ENCODE measurements at regions not wholly inside any gene's neighbourhood (a gene's known extent, or its start where the extent isn't known, plus 50 kb on each side); places are given as distances from the start of the nearest gene placed in this dataset.

DNA sequence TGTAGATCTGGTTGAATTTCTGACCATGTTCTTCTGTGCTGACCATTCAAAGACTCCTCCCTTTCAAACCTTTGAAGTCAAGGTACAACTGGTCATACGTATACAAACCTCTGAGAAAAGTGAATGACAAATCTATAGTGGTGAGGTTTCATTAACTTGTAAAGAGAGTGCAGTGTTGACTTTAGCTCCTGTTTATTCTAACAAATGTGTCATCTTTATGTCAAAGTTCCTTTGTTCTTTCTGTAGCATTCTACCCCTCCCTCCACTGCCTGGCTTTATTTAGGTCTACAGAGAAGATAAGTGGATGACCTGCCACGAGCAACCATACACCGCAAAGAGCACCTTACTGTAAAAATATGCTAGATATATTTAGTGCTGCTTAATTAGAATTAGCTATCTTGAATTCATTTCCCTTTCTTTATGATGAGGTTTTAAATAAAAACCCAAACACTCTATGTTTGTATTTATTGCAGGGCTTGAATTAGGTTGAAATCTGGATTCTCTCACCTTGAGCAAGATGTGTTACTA is 520.0 kb upstream of the CDH11 start:
- no peak for DNase-seq (ENCODE audit: low read depth, low spot score)

DNA sequence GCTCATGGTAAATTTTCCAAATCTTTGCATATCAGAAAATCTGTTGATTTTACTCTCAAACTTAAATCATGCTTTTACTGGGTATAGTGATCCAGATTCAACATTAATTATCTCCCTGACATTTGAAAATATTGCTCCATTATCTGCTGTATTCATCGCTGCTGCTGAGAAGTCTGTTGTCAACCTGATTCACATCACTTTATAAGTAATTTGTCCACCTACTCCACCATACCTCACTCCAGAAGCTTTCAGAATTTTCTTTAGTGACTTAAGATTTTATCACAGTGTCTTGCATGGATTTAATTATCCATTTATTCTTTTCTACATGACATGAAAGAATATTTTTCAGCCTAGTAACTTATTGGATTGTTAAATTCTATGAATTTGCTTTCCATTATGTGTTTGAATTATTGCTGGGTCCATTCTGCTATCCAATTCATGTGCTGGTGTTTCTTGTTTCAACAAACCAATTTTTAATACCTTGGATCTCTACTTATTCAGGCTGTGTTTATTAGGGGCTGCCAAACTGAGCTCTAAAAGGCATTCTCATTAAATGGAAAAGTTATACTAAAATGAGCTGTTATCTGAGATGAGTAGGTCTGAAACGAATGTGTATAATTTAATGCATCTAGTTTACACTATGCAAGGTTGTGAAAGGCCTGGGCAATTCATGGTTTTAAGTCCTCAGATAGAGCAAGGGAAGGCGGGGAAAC is 519.3 kb upstream of the CDH11 start:
- DNase-seq (ENCODE audit: low read depth, low spot score), result no peak

DNA sequence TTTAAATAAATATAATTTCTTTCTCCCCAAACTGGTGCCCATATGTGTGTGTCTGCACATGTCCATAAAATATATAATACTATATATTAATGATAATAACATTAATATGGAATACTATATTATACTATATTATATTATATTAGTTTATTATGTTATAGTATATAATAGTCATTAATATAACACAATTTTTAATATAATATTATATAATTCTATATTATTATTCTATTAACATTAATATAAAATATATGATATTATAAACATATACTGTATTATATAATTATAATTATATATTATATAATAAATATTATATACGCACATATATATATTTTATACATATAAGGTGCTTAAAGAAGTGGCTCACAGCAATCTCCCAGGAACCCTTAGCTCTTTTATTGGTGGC is 513.0 kb upstream of the CDH11 start:
- DNase-seq (ENCODE audit: low read depth, low spot score), result no peak

DNA sequence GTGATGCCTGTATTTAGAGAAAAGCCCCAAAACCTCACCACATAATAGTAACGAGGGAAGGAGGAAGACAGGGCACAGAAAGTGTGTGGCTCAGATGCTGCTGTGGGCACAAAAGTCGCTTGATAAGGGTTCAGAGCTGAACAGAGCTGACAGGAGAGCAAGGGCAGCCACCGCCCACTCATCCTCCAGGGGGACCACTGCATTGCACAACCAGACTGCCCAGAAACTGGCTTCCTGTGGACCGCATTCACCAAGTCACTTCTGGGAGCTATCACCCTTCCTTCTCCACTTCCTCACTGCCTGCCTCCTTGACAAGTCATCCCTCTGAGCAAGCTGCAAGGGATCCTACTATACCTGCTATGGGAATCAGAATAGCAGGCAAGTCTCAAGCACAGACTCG is 512.4 kb upstream of the CDH11 start:
- DNase-seq (ENCODE audit: low read depth, low spot score), result no peak

DNA sequence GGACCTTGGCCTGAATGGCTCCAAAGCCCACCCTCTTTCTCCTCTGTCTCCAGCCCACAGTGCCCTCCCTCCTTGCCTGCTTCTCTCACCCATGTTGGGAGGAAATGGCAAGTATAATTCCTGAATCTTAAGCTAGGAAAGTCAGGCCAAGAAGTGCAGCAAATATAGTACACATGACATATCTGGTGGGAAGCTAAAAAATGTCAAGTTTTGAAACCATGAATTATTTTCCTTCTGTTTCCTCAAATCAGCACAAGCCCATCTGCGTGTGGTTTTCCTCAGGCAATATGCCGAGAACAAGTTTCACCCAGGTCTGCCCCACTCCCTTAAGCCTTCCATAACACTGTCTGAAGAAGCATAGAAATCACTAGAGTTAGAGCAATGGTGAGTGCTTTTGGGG is 502.8 kb upstream of the CDH11 start:
- DNase-seq (ENCODE audit: low read depth, low spot score), result no peak

DNA sequence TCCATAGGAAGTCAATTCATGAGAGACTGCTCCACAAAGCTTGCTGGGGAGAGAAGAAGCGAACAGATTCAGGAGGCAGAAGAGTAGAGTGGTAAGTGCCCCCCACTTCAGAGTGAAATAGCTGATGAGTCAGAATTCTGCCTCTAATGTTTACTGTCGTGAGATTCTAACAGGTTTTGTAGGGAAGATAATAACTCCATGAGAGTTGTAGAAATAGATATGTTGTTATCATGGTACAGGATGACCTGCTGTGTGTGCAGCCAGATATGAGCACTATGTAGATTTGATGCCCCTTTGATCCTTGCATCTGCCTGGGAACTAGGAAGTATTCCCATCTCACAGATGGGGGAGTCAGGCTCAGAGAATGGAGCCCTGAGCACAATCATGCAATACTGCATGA is 502.4 kb upstream of the CDH11 start:
- no peak for DNase-seq (ENCODE audit: low read depth, low spot score)

DNA sequence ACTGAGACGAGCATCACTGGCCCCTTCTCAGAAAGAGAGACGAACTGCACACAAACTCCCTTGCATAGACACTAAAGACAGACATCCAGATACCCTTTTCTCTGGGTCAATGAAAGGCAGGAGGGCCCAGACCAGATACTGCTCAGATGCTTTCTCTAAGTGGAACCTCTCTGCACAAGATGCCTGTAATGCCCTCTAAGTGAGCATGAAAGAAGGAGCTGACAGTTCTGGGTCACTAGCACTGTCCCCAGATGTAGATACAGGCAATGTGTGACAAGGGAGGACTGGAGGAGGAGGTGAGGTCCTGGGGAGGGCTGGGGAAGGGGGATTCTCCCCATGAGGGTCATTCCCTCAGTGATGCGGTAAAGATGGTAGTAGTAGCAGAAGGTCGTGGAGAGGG is 501.0 kb upstream of the CDH11 start:
- no peak for DNase-seq (ENCODE audit: low read depth, low spot score)

DNA sequence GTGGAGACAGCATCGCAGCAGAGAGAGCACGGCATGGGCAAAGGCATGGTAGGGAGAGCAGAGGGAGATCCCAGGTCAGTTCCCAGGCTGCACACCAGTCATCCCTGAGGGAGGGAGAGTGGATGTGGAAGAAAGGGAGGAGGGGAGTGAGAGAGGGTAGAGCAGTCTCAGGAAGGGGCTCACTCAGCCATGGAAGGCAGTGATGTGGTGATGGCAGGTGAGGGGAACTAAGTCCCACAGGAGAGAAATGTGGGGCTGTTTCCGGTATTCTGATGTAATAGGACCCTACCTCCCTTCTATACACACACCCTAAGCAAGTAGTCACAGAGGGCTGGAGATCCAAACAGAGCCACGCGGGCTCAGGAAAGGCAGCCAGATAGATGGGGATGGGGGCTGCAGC is 500.3 kb upstream of the CDH11 start:
- DNase-seq (ENCODE audit: low read depth, low spot score), result no peak

DNA sequence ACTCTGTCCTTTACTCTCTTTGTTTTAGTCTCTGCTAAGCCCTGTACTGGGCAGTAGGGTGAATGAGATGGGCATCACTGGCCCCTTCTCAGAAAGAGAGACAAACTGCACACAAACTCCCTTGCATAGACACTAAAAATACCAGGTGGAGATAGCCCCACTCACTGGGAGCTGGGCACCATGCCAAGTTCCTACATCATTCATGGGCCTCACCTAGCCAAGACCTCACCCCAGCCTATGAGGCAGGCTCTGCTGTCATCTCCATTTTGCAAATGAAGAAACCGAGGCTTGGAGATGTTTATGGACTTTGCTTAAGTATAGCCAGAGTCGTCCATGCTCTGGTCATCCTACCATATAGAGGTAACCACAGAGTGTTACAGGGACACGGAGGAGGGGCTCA is 499.8 kb upstream of the CDH11 start:
- DNase-seq (ENCODE audit: low read depth, low spot score), result no peak

DNA sequence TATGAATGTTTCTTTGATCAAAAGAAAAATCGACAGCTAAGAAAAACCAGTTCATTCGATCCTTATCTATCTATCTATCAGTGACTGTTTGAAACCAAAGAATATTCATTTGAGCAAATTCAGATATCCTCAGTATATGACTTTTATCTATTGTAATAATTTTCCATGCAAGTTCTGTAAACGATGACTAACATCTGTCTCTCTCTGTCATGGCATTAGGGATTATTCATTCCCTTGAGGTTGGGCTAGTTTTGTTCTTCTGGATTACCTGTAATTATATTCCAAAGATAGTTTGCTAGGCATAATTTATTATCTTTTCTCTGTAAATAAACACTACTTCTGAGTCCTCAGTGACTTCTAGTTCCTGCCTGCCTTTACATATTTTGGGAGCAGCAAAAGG is 497.7 kb upstream of the CDH11 start:
- no peak for DNase-seq (ENCODE audit: low read depth, low spot score)

DNA sequence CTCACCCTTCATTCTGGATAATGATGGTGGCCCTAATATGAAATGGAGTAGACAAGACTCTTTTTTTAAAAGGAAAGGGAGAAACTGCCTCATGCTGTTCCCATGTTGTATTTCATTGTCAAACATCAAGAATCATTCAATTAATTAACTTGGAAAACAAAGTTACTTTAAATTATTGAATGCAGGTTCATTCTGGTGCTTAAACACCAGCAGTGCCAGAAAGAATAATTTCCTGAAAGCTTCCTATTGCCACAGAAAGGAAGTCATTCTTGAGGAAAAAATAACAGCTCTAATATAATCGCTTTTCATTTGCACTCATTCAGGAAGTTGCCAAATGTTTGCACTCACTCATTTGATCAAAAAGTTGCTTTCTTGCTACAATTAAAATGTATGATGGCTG is 497.1 kb upstream of the CDH11 start:
- DNase-seq (ENCODE audit: low read depth, low spot score), result no peak

DNA sequence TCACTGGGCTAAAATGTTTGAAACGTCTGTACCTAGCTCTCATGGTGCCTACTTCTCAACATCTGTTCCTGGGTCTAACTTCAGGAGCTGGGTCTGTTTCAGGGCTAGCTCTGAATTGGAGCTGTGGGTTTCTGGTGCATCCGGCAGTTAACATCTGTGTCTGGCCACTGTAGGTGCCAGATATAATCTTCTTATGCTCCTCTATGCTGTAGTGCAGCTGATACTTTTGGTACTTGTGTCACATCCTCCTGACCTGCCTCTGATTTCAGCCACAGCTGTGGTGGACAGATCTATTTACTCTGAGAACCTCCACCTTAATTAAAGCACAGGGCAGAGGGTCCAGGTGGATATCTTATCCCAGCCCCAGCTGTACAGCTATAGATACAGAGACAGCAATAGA is 496.5 kb upstream of the CDH11 start:
- DNase-seq (ENCODE audit: low read depth, low spot score), result no peak

DNA sequence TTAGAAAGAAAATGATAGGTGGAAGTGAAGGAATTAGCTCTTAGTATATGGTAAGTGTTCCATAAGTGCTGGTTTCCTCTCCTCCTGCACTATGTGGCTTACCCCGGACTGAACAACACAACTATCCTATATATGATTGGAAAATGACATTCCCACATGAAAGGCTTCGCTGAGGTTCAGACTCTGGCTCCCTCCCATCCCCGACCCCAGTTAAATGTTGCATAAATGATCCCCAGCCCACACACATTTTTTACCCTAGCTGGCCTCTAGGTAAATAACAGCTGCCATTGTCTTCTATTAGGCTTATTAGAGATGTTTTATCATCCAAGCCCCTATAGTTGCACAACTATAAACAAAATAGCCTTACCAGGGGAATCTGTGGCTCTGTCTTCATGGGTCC is 495.6 kb upstream of the CDH11 start:
- DNase-seq (ENCODE audit: low read depth, low spot score), result no peak

DNA sequence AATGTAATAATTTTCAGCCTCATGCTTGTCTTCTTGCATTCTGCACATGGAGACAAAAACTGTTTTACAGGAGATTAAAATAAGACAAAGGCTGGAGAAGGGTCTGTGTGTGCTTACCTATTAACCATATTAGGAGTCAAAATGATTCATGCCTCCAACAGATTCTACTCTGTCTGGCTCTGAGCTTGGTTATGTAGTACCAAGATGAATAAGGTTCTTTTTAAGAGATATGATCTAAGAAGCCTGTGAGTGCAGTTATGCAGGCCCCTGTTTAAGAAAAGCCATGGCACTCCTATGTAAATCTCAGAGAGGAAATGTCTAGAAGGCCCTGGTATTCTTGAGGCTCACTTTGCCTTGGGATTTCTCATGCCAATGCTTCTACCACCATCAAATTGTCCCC is 486.6 kb upstream of the CDH11 start:
- no peak for DNase-seq (ENCODE audit: low read depth, low spot score)

DNA sequence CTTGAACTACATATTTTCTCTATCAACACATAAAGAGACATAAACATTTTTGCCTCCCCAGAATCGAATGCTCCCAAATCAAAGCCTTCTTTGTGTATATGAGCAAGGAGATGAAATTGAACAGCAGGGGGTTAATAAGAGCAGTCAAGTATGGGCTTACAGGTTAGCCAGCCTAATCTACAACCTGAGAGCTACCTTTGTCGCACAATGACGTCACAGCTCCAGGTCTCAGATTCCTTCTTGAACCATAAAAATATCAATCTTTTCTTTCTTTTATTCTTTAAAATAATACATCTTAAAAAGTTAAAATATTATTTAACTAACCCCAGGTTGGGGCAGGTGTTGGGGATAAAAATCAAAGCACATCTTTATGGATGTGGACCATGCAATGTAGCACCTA is 482.9 kb upstream of the CDH11 start:
- no peak for DNase-seq (ENCODE audit: low read depth, low spot score)

DNA sequence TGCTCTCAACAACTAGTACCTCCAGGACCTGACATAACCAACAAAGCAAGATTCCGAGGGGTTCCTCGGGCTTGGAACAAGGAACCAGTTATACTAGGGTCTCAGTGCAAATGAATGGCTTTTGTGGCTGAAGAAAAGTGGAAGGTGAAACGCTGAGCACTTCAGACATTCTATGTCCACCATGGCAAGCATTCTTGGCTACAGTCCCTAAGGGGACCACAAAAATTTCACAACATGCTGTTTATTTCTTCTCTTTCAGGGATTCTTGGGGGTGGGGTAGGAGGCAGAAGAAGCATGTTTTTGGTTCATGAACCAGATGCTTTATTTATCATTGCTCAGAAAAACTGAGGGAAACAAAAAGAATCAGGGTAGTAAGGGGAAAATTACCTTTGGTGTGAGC is 479.9 kb upstream of the CDH11 start:
- DNase-seq (ENCODE audit: low read depth, low spot score), result no peak

DNA sequence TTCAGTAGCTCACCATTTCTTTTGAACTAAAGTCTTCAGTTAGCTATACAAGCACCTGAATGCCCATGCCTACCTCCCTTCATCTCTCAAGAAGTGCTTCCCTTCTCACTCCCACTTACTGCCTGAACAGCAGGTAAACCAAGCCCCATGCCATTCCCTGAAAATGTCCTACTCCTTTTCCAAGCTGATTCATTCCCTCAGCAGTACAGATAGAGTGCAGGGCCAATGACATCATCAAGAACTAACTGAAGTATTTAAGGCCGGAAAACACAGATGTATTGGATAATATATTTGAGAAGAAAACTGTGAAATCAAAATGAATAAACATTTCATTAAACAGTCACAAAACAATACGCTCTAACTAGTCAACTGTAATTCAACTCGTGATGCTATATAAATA is 478.8 kb upstream of the CDH11 start:
- DNase-seq (ENCODE audit: low read depth, low spot score), result no peak

DNA sequence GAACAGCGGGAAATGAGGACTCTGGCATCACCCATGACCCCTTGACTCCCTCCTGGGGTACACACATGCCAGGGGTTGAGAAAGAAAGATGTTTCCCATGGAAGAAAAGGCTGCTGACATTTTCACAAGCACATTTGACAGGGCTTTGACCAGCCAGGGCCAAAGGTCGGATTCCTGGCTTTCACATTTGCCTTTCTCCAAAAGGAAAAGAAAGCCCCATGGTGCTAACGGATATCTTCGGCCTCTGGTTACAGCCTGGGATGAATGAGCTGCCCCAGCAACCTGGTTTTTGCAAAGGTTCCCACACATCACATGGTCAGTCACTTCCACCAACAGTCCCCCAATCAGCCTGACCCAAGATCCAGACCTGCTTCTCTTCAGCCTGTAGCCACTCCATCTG is 478.2 kb upstream of the CDH11 start:
- no peak for DNase-seq (ENCODE audit: low read depth, low spot score)

DNA sequence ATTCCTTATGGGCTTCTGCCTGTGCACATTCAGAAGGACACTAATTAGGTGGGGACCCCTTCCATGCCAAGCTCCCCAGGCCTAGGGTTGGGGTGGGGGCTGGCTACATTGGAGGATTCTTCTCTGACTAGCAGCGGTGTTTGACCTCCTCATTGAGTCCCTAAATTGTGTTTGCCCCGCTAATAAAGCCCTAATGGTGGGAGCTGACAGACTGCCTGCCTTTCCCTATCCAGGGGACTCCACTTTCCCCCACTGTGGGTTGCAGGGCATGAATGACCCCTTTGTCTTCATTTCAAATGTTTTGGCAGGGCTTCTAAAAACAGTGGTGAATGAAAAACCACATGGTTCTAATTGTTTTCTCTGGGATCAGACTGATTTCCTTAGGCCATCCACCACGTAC is 476.8 kb upstream of the CDH11 start:
- DNase-seq (ENCODE audit: low read depth, low spot score), result no peak

DNA sequence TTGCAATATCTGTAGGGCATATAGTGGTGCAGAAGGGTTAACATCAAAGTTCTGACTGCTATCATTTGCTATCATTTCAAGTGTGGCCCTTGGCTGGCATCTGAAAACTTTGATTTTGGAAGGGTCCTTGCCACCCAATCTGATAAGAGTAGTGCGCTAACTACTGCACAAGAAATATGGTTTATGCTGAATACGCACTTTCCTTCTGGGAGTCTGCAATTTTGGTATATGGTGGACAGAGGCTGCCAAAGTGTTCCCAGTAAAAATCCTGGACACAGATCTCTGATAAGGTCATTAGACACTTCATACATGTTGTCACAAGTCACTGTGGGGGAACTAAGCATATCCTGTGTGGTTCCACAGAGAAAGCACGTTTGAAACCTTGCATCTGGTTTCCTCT is 461.6 kb upstream of the CDH11 start:
- no peak for DNase-seq (ENCODE audit: low read depth, low spot score)

DNA sequence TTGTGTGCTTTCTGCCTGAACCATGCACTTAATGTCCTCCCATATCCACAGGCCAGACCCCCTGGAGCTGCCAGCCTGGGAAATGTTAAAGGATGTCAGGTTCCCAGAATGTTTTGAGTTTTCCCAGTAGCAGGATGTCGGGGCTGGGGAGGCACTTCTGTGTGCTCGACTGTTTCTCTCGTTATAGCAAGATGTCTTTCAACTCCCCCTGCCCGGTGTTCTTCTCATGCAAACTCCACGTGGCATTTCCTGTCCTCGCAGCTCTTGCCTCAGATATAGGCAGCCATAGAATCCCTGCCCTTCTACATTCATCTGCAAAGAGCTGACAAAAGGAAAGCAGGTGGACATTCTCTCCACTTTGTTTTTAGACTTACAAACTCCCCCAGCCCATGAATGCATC is 457.2 kb upstream of the CDH11 start:
- DNase-seq (ENCODE audit: low read depth, low spot score), result no peak

DNA sequence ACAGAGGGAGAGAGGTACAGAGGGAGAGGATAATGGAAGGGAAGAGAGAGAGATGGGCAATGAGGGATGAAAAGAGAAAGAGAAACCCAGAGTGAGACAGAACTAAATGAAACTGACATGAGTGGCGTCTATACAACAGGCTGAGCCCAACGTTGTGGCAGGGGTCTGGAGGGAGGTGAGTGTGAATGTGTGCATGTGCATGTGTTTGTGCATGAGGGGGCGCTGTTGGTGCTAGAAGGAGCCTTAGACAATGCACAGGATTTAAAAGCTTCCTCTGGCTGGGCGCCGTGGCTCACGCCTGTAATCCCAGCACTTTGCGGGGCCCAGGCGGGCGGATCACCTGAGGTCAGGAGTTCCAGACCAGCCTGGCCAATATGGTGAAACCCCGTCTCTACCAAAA is 454.8 kb upstream of the CDH11 start:
- DNase-seq (ENCODE audit: low read depth, low spot score), result no peak

DNA sequence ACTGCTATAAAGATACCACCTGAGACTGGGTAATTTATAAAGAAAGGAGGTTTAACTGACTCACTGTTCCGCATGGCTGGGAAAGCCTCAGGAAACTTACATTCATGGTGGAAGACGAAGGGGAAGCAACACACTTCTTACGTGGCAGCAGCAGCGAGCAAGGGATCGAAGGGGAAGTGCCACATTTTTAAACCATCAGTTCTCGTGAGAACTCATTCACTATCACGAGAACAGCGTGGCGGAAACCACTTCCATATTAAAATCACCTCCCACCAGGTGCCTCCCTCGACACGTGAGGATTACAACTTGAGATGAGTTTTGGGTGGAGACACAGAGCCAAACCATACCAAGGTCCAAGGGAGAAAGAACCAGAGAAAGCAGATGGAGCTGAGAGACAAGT is 454.3 kb upstream of the CDH11 start:
- no peak for DNase-seq (ENCODE audit: low read depth, low spot score)

DNA sequence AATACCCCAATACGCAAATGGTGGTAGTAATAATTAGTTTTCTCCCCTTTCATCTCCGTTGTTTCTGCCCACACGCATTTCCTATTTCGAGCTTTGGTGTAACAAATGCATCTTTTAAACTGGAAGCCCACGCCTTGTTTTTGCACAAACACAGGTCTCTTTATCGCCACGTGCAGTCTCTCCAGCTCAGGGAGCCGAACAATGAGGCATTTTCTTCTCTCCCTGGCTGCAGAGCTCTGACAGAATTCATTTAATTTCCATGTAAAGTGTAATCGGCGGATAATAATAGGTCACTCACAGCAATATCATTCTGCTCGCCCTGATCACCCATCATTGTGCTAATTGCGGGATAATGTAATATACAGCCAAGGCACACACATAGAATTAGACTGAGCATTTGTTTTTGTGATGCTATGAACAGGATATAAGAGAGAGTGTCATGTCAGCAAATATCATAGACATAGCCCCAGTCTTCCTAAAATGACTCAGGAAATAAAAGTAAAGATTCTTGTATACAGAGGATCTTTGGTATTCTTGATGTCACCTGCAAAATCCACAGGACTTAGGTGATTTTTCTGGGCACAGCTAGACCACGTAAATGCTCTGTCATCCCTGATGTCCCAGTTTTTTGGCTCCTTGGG is 452.6 kb upstream of the CDH11 start:
- DNase-seq (ENCODE audit: low read depth, low spot score), result no peak
